AG09319 (cell line): ENCODE measurements at regions not wholly inside any gene's neighbourhood (a gene's known extent, or its start where the extent isn't known, plus 50 kb on each side); places are given as distances from the start of the nearest gene placed in this dataset.

Experiments
- DNase-seq: peaks from one replicate; pipeline ENCODE4 v3.0.0-alpha.2; 2010; ENCODE audit warnings: low read depth; ENCODE audit errors: extremely low read depth
- CTCF ChIP-seq: IDR thresholded peaks from 2 replicates; pipeline ENCODE4 v1.5.1; 2011; ENCODE audit warnings: low read depth, mild to moderate bottlenecking, inconsistent platforms, low read length, moderate library complexity

DNA sequence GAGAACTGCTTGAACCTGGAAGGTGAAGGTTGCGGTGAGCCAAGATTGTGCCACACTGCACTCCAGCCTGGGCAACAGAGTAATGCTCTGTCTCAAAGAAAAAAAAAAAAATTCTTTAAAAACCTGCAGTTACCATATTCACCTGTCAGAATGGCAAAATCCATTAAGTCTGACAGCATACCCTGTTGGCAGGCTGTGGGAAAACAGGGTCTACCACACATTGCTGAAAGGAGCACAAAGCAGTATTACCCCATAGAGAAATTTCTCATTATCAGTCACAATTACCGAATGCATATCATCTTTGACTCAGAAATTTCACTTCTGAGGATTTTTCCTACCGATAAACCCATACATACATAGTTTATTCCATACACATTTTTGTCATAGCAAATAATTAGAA is 264.1 kb upstream of the SLCO3A1 start:
- DNase-seq: no peak
- no peak for TF ChIP-seq CTCF

- DNase-seq: no peak
- TF ChIP-seq CTCF: no peak
Observed at GRCh38 chr15:91592567-91592966, 260.9 kb upstream of the SLCO3A1 start.

- TF ChIP-seq CTCF: no peak
- DNase-seq: no peak
Observed at GRCh38 chr15:91593067-91593466, 260.4 kb upstream of the SLCO3A1 start.

- DNase-seq: no peak
- TF ChIP-seq CTCF: no peak
Observed at GRCh38 chr15:91593653-91594052, 259.9 kb upstream of the SLCO3A1 start.

DNA sequence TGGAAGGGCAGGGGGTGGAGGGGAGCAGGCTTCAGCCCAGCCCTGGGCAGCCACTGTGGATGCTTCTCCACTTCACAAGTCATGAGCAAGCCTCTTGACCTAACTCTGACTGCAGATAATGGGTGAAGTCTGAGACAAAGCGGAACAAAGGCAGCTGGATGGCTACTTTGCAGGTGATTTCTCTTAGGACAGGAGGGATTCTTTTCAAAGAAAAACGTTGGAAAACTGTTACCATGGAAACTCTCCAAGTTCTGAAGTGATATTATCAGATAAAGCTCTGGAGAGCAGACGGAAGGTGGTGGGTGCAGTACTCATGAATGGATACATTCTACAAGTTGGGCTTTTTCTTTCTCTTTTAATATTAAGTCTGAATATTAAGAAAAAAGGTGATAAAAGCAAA is 254.2 kb upstream of the SLCO3A1 start:
- DNase-seq: no peak
- TF ChIP-seq CTCF: no peak

- no peak for DNase-seq
- no peak for TF ChIP-seq CTCF
Observed at GRCh38 chr15:91603384-91604080, 250.0 kb upstream of the SLCO3A1 start.

DNA sequence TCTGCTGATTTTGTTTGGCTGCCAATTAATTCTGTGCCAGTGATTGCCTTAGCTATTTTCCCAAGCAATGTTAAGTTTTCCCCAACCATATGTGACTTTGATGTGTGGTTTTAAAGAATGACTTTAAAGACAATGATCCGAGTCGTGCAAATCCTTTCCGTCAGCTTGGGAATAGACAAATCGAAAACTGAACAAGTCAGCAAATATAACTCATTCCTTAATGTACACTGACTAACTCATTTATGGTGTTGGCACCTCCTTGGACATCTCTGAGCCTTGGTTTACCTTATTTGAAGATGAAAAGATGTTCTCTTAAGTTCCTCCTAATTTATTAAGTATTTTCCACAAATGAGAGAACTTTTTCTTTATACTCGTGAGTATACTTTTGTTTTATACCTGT is 249.4 kb upstream of the SLCO3A1 start:
- TF ChIP-seq CTCF: no peak
- DNase-seq: no peak
